Muscle of back (tissue), 3 donors: ENCODE measurements at regions not wholly inside any gene's neighbourhood (a gene's known extent, or its start where the extent isn't known, plus 50 kb on each side); places are given as distances from the start of the nearest gene placed in this dataset.

Experiments used
- DNase-seq, 3 donors: peaks; one replicate each; pipeline versions ENCODE4 v3.0.0 to v3.0.0-alpha.2; 2013

- no peak for DNase-seq
Observed at GRCh38 chrX:79300856-79301255, 66.3 kb downstream of the ITM2A start.

GRCh38 chrX:79290596-79290995 lies 76.5 kb downstream of the ITM2A start:
- DNase-seq, result no peak

GRCh38 chrX:79288733-79289132 lies 78.4 kb downstream of the ITM2A start:
- no peak for DNase-seq

GRCh38 chrX:79287724-79288123 lies 79.4 kb downstream of the ITM2A start:
- no peak for DNase-seq

GRCh38 chrX:79281775-79282174 lies 85.4 kb downstream of the ITM2A start:
- no peak for DNase-seq

- peak in 2 of 3 donors; percentile 48 to 51 for DNase-seq
Observed at GRCh38 chrX:79270401-79270800, 96.7 kb downstream of the ITM2A start.

- DNase-seq, result no peak
Observed at GRCh38 chrX:79268788-79269187, 98.3 kb downstream of the ITM2A start.

- no peak for DNase-seq
Observed at GRCh38 chrX:79266702-79267101, 100.4 kb downstream of the ITM2A start.

GRCh38 chrX:79263550-79263949 lies 103.6 kb downstream of the ITM2A start:
- no peak for DNase-seq

- DNase-seq, result peak in 2 of 3 donors; percentile 20 to 44
Observed at GRCh38 chrX:79259073-79259689, 108.0 kb downstream of the ITM2A start.

- DNase-seq, result no peak
Observed at GRCh38 chrX:79243691-79244090, 99.2 kb downstream of the GPR174 start.

- DNase-seq, result no peak
Observed at GRCh38 chrX:79235899-79236298, 91.4 kb downstream of the GPR174 start.

GRCh38 chrX:79231662-79232061 lies 87.2 kb downstream of the GPR174 start:
- DNase-seq, result no peak
